GM19351 (cell line): ENCODE measurements at regions not wholly inside any gene's neighbourhood (a gene's known extent, or its start where the extent isn't known, plus 50 kb on each side); places are given as distances from the start of the nearest gene placed in this dataset.

Experiments used
- ATAC-seq: cut with Tn5 transposase; IDR thresholded peaks from one replicate; pipeline ENCODE4 v1.9.1; 2021; ENCODE audit warnings: mild to moderate bottlenecking, moderate library complexity; ENCODE audit not compliant: unreplicated experiment

- ATAC-seq: no peak
These were observed 266.4 kb upstream of the PRDM1 start for GRCh38 chr6:105819745-105820144.

GRCh38 chr6:105818505-105818904 lies 267.6 kb upstream of the PRDM1 start:
- ATAC-seq: no peak

GRCh38 chr6:105817961-105818360 lies 268.2 kb upstream of the PRDM1 start:
- ATAC-seq: no peak

GRCh38 chr6:105817370-105817769 lies 268.8 kb upstream of the PRDM1 start:
- ATAC-seq: no peak

- ATAC-seq: no peak
These were observed 269.3 kb upstream of the PRDM1 start for GRCh38 chr6:105816847-105817246.

GRCh38 chr6:105815661-105816555 lies 270.2 kb upstream of the PRDM1 start:
- no peak for ATAC-seq

- no peak for ATAC-seq
These were observed 271.2 kb upstream of the PRDM1 start for GRCh38 chr6:105814745-105815536.

- no peak for ATAC-seq
These were observed 275.1 kb upstream of the PRDM1 start for GRCh38 chr6:105810922-105811482.

- peak; percentile 75 for ATAC-seq
These were observed 275.8 kb upstream of the PRDM1 start for GRCh38 chr6:105810105-105810921.

- ATAC-seq: no peak
These were observed 277.6 kb upstream of the PRDM1 start for GRCh38 chr6:105808571-105808970.

- no peak for ATAC-seq
These were observed 278.2 kb upstream of the PRDM1 start for GRCh38 chr6:105807905-105808304.

GRCh38 chr6:105806486-105806920 lies 279.6 kb upstream of the PRDM1 start:
- ATAC-seq: no peak

GRCh38 chr6:105805501-105806023 lies 280.6 kb upstream of the PRDM1 start:
- ATAC-seq: no peak

GRCh38 chr6:105804424-105804823 lies 281.7 kb upstream of the PRDM1 start:
- no peak for ATAC-seq

- ATAC-seq: no peak
These were observed 282.1 kb upstream of the PRDM1 start for GRCh38 chr6:105804000-105804399.

- no peak for ATAC-seq
These were observed 282.7 kb upstream of the PRDM1 start for GRCh38 chr6:105803442-105803841.

GRCh38 chr6:105802703-105803102 lies 283.4 kb upstream of the PRDM1 start:
- ATAC-seq: no peak

- ATAC-seq: no peak
These were observed 285.3 kb upstream of the PRDM1 start for GRCh38 chr6:105800871-105801270.

- ATAC-seq: no peak
These were observed 285.7 kb upstream of the PRDM1 start for GRCh38 chr6:105800398-105800797.

- ATAC-seq: no peak
These were observed 287.1 kb upstream of the PRDM1 start for GRCh38 chr6:105799056-105799455.
